Glomerular visceral epithelial cell (primary cell): ENCODE measurements at regions not wholly inside any gene's neighbourhood (a gene's known extent, or its start where the extent isn't known, plus 50 kb on each side); places are given as distances from the start of the nearest gene placed in this dataset.
"Not testable (repeated sequence)": the region's sequence is repeated elsewhere in the genome, so short reads cannot be mapped to it uniquely, and the experiment has no call there.

Source experiments
- DNase-seq: peaks from one replicate; pipeline ENCODE4 v3.0.0-alpha.2; 2016; ENCODE audit errors: extremely low spot score

DNA sequence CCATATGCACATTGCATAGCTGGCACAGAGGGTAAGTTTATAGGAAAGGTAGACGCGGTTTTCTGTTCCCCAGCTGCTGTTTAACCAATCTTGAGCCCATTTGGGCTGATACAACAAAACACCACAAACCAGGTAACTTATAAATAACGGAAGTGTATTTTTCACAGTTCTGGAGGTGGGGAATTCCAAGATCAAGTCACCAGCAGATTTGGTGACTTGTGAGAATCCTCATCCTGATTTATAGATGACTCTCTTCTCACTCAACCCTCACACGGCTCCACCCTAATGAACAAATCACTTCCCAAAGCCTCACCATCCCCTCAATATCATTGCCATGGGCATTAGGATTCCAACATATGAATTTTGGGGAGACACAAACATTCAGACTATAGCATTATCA, 694.4 kb upstream of the NR2F2 start:
- no peak for DNase-seq

DNA sequence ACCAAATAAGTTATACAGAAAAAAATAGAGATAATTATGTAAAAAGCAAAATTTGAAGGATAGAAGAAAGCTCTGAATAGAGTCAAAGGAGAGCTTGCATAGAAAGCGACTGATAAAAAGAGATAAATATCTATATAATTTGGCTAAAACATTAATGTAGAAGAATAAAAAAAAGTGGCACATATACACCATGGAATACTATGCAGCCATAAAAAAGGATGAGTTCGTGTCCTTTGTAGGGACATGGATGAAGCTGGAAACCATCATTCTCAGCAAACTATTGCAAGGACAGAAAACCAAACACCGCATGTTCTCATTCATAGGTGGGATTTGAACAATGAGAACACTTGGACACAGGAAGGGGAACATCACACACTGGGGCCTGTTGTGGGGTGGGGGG, 693.3 kb upstream of the NR2F2 start:
- DNase-seq = not testable (repeated sequence)

DNA sequence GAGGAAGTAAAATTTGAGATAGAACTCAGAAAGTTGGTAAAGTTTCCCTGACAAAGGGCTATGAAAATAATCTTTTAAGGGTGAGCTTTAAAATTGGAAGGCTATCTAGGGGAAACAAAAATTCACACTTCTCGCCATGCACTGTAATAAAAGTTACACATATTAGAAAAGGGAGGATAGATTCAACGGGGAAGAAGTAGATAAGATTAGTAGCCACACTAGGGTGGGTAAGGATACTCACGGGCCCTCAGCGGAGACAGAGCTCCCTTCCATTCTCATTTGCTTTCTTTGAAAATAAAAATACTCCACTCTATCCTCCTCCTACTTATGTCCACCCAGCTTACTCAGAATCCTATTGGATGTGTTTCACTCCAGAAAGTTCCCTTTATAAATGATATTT, 691.3 kb upstream of the NR2F2 start:
- DNase-seq = no peak

DNA sequence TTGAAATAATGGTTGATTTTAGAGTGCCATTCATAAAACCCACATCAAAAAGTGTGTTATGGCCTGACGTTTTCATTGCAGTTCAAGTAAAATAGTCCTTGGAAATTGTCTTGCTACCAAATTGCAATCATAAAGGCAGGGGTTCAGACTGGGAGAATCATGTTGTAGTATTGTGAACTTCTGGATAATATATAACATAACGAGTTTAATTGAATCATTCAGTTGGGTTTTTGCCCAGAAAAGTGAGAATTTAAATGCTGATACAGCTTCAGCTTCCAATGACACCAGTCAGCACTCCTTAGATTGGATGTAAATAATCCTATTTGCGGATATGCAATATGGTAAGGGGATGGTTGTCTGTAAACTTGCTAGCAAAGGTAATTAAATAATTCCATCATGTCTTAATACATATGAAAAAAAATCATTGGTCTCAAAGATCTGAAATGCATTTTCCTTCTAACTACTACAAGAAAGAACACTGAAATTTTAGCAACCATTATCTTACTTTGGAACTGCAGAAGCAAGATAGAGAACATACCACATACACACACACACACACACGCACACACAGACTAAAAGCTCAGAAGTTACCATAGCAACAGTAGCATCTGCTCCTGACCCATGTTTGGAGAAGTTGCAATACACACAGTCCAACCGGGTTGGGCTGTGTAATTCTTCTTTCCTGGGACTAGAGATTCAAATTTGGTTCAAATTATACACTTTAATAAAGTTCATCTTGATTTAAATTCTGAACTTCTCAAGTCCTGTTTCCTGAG, 686.2 kb upstream of the NR2F2 start:
- no peak for DNase-seq

DNA sequence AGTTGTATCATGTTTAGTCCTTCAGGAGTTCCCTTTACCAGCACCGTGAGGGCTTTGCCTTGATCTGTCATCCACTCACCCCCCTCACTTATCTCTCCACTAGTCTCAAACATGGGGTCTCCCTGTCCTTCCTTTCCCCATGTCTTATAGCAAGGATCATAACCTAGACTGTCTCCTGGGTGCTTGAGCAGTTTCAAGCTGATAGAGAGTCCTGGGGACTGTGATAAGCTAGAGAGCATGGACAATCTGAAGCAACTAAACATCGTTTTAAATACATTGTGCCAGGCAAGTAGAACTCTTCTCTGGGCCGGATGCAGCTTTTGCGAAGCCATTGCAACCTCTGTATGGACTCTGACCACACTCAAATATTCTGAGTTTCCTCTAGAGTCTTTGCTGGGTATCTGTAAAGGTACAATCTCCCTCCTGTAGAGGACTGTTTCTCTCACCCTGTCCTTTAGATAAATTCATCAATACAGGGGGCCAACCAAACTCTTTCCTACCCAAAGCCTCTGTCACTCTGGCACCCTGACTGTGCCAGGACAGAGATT, 684.6 kb upstream of the NR2F2 start:
- no peak for DNase-seq

DNA sequence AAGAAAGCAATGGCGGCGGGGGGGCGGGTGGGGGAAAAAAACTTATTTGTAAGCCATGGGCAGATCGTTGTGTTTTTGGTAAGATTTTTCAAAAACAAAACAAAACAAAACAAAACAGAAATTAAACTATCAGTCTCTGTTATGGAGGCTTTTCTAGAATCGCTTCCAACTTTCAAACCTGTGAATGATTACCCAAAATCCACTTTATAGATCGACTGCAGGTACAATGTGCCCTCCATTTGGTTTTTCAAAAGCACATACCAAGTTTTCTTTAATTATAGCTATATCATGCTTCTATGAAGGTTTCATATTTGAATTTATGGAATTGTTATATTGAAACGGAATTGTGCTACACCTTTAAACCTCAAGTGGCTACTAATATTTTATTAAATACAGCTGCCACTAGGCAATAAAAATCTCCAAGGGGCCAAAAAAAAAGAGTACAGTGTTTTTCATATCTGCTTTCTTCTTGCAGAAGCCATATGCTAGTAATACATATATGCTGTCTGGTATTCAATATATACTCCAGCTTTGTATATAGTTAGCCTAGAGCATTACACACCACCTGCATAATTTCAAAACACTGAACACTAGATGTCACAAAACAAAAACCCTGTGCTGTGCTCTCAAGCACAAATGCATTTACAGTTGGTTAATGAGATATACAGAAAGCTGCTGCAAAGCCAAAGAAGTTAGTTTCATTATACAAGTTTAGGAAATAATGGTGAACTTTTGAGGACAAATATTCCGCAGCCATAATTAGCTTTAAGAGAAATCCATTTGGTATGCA, 683.8 kb upstream of the NR2F2 start:
- DNase-seq = no peak

DNA sequence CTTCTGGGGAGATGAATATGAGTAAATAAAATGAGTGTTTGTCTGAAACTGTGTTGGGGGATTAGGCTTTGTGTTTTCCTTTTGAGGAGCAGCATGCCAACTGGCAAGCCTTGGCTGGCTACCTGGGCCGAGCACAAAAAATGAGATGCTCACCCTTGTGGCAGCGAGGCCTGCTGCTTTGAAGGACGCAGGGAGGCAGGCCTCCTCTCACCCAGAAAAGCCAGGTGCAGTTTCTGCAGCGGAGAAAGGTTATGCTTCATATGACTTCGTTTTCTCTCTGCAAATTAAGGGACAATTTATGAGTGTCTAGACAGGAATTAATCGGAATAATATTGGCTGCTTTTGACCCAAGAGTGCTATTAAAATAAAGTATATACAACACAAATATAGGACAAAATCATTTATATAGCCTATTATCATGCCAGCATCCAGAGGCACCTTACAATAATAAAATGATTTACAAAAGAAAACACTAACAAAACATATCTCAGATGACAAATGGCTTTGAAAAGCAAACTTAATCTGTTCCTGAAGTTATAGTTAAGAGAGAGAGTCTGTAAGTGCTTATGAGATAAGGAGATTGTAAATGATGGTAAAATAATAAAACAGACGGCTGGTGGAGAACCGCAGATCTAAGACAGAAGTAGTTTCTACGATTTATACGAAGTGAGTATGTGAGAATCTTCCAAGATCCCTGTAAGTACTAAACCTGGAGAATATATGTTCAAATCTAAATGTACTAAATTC, 682.8 kb upstream of the NR2F2 start:
- DNase-seq = no peak

DNA sequence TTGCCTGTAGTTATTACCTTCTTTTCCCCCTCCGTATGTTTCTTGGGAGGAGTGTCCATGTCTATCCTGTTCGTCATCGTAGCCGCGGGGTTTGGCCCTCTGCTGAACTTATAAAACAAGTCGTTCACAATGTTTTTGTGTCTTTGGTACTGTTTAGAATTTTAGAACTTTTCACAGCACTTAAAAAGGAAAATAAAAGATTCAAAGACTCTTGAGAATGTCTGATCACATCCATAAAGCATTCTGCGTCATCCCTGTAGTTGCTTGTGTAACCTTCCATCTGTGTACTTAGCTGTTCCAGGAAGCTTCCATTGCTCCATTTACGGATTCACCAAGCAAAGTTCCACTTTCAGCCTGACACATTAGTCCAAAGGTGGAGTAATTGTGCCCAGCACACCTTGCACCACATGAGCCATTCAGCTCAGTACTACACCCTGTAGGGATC, 677.1 kb upstream of the NR2F2 start:
- DNase-seq = no peak

DNA sequence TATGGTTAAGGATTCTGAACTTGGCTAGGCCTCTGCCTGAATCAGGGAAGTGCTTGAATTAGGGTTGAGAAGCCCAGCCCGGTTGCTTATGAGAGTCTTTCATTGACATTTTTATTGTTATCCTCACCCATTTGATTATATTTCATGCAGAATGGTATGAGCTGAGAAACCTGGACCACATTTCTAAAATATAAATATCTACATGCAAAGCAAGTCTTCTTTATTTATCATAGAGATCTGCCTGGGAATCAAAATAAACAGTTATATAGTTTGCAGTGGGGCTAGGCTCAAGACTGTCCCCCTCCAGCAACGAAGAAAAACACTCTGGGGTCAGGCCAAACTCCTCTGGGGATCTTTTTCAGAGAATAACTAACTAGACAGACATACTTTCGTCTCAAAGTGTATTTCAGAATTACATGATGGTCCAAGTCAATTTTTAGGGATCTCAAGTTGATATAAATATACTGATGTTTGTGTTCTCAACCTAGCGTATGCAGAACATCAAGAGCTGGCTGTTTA, 675.4 kb upstream of the NR2F2 start:
- DNase-seq = no peak

DNA sequence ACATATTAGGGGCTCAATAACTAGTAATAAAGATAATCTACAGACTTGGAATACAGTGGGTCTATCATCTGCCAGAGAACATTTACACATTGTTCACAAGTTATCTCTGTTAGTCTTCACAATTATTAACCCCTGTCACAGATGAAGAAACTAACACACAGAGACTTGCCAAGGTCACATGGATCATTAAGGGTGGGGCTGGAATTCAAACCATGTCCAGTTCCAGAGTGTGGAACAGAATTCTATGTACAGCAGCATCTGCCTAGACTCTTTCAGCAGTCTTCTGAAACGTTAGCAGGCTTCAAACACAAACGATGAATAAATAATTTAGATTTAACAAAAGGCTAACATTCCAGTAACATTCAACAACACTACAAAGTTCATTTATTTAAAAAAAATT, 673.9 kb upstream of the NR2F2 start:
- no peak for DNase-seq

DNA sequence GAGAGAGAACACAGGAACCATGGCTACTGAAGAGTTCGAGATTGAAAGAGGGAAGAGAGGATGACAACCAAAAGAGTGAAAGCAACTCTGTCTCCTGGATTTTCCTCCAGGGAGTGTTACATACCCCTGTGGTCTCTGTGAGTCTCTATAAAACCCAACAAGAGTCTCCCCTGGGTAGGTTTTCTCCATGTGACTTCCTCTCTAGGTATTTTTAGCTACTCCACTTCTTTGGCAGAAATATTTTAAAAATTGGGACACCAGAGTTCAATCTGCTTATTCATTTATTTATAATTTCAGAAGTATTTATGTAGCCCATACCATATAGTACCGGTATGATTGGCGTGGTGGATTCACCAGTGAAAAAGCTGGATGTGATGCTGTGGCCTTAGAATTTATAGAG, 671.7 kb upstream of the NR2F2 start:
- DNase-seq = no peak

DNA sequence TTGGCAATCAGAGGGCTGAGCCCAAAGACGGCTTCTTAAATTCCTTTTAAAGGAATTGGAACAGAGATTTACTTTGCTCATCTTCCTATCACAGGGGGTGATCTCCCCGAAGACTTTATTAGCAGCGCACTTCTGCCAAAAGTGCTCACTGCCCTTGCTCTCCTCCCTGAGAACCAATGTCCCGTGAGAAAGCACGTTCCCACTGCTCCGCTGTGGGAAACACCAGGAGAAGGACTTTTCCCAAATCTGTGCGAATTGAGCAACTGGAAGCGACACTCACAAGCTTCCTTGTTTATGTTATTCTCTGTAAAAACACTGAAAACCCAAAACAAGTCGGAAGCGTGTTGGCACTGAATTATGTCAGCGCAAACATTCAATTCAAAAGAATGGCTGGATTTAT, 670.8 kb upstream of the NR2F2 start:
- DNase-seq = no peak

DNA sequence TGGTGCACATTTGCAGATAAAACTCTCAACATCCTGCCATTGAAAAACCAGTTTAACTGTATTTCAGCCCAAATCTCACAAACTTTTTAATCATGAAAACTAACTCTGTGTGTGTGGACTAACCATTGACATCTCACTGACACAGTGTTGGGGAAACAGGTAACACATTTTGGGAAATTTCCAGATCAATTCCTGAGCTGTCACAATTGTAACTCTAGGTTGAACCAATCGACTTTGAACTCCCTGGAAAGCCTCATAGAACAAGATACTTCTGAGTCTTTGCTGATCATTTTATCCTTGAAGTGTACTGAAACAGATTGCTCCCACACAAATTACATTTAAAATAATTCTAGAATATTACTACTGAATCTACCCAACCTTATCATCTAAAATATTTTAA, 667.9 kb upstream of the NR2F2 start:
- DNase-seq = no peak

DNA sequence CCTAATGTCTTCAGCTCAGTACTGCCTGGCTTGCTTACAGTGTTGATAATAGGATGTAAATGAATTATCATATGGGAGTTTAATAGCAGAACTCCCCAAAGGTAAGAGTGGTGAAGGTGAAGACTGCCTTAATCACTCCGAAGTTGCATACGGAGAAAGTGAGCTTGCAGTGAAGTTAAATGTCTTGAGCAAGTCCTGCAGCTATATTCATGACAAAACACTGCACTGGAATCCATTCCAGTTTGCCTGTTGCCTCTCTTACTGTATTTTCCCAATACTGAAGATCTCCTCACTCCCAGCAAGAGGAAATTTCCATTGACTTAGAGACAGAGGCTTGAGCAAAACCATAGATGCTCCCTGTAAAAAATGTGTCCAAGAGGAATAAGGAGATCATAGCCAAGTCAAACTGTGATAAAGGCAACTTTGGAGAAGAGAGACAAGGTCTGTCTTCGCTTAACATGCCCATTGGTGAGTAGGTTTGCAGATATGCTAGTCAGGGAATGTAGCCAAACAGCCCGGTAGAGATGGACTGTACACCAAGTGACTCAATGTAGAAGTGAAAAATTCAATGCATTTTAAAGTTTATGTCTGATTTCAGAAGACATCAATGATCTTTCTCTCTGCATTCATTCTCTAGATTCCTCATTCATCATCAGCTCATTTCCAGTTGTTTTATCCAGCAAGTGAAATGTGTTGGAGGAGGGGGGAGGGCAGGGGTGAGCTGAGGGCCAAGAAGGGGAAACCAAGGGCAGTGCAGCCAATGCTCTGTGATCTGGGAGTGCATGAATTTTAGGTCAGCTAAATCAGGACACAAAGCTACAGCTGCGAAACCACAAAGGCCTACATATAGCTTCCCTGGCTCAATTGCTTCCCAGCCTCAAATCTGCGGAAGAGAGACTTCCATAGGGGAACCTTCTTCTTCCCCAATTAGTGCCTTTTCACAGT, 667.1 kb upstream of the NR2F2 start:
- DNase-seq = no peak

DNA sequence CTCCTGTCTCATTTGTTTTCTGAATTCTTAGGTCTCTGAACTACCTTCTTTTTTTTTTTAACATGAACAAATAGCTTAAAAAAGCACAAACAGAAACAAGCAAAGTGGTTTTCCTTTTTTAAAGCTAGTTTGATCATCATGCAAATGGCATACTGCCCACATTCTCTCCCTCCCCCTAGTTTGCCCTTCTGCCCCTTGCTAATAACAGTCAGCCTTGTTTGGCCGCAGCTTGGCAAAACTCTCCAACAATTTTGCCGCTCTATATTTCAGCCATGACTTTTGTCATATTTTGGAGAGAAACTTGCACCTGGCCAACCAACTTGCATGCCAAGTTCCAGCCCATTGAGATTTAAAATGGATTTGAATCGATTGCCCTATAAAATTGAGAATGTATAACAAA, 666.0 kb upstream of the NR2F2 start:
- DNase-seq = no peak

DNA sequence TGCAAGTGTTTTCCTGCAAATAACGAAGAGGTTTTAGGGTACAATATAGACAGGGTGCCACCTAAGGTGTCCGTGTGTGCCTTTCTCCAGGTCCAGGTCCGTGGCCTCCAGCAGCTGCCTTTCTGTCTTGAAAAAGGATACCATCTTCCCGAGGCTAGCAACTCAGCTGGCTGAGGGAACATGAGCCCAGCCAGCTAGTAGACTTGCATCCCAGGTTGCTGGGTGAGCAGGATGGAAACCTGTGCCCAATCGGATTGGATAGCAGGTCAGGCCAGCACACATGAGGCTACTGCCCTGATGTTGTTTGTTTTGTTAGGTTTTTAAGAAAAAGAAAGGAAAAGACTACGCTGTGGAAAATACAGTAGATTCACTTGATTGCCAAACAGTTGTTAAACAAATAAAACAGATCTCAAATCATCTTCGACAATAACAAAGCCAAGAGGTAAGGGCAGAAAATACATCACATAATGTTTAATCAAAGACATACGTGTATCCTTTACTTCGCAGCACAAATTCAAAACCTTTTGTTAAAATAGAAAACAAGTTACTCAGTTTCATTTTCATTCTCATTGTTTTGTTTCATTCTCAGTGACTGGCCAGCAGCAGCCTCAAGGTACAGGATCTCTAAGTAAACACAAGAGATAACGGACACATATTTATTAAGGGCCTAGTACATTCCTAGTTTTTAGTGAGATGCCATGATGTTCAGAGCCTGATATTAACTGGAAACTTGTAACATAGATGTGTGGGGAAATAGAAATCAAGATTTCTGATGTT, 661.2 kb upstream of the NR2F2 start:
- no peak for DNase-seq

DNA sequence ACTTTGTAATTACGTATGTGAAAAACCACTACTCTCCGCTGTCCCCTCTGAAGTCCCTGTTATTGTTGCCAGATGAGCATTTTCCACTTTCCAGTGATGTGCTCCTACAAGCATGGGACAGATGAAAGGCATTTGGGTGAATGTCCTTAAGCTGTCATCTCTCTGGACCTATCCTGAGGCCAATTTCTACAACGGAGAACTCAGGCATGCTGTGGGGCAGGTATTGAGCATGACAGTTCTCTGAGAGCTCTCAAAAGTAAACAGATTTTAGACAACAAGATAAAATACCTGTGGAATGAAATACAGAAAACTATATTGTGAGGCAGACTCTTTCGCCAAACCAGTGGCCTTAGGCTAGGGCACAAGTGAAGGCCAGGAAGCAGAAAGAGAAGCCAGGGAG, 656.5 kb upstream of the NR2F2 start:
- no peak for DNase-seq

DNA sequence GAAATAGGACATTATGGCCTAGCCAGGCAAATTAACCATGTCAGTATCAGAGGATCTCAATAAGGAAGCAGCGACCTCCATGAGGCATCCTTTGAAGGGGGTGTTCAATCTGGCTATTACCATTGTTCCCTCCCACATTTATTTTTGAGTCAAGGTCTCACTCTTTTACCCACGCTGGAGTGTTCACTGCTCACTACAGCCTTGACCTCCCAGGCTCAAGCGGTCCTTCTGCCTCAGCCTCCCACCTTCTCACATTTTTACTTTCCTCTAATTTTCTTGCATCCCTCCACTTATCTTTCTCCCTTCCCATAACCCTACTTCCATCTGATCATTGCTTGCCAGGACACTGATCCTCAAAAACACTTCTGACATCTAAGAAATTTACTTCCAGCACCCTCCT, 654.0 kb upstream of the NR2F2 start:
- no peak for DNase-seq

DNA sequence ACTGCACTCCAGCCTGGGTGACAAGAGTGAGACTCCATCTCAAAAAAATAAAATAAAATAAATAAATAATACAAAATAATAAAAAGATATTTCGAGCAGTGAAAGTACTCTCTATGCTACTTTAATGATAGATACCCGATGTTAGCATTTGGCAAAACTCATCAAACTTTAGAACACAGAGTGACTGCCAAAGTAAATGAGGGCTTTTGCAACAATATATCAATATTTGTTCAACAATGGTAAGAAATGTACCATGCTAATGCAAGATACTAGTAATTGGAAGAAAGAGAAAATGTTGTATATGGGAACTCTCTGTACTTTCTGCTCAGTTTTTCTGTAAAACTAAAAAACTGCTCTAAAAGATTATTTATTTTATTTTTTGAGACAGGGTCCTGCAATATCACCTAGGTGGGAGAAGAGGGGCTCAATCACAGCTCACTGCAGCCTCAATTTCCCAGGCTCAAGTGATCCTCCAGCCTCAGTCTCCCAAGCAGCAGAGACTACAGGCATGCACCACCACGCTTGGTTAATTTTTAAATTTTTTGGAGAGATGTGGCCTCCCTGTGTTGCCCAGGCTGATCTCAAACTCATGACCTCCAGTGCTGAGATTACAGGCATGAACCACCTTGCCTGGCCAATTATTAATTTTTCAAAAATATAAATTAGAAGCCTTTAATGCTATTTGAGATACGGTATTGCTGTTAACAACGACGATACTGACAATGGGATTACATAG, 650.5 kb upstream of the NR2F2 start:
- DNase-seq = no peak

DNA sequence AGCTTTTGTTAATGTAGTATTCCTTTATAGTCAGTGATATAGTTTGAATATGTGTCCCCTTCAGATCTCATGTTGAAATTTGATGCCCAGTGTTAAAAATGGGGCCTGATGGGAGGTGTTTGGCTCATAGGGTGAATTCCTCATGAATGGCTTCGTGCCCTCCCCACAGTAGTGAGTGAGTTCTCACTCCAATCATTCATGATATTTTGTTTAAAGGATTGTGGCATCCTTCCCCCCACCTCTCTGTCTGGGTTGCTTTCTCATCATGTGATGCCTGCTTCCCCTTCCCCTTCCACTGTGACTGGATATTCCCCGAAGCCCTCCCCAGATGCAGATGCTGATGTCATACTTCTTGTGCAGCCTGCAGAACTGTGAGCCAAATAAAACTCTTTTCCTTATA, 649.8 kb upstream of the NR2F2 start:
- no peak for DNase-seq
